ENCODE measurements at regions not wholly inside any gene's neighbourhood (a gene's known extent, or its start where the extent isn't known, plus 50 kb on each side); places are given as distances from the start of the nearest gene placed in this dataset.

DNA sequence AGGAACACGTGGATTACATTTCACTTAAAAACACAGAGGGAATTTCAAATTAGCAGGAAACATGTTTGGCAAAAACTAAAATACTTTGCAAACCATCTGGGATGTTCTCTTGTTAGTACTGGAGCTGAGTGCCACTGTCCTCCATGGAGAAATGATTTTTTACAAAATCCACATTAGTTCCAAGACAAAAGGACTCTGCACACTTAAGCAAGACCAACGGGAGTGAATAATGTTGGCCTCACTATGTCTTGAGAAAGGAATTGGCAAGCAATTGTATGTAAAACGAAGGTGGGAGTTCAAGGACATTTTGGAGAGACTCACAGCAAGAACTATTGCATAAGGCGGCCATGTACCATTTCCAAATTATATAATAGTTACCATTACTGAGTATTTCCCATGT, 547.5 kb downstream of the EBF1 start:
- no peak for DNase-seq

DNA sequence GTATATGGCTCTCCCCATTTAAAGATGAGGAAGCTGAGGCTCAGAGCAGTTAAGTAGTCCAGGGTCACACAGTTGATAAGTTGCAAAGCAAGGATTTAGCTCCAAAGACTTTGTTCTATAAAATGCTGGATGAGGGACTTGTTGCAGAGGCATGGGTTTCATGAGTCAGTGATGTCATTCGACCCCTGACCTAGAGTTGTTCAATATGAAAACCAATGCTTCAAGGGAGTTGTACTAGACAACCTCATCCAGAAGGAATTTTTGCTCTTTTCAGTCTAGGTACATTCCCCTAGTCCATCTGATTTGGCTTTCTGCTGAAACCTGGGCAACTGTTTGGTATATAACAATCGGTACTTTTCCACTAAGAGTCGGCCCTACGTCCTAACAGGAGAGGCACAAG, 550.4 kb downstream of the EBF1 start:
- no peak for DNase-seq

DNA sequence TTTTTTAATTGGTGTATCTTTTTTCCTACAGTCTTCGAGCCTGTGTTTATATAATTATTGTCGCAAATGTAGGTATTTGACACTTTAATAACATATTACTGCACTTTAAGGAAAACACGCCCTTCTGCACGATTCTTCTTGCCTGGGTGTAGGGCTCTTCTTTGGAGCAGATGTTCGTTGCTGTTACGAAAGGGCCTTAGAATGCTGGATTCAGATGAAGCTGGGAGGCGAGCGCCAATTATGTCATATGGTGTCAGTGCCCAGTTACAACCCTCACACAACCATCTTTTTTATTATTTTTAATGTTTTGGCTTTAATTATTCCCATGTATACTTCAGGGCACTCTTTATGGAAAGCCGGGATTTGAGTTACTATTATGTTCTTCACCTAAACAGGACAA, 553.0 kb downstream of the EBF1 start:
- DNase-seq = no peak

- DNase-seq = no peak
Measured at GRCh38 chr5:158545949-158546530, 553.7 kb downstream of the EBF1 start.

GRCh38 chr5:158544388-158545339, 555.1 kb downstream of the EBF1 start:
- no peak for DNase-seq

DNA sequence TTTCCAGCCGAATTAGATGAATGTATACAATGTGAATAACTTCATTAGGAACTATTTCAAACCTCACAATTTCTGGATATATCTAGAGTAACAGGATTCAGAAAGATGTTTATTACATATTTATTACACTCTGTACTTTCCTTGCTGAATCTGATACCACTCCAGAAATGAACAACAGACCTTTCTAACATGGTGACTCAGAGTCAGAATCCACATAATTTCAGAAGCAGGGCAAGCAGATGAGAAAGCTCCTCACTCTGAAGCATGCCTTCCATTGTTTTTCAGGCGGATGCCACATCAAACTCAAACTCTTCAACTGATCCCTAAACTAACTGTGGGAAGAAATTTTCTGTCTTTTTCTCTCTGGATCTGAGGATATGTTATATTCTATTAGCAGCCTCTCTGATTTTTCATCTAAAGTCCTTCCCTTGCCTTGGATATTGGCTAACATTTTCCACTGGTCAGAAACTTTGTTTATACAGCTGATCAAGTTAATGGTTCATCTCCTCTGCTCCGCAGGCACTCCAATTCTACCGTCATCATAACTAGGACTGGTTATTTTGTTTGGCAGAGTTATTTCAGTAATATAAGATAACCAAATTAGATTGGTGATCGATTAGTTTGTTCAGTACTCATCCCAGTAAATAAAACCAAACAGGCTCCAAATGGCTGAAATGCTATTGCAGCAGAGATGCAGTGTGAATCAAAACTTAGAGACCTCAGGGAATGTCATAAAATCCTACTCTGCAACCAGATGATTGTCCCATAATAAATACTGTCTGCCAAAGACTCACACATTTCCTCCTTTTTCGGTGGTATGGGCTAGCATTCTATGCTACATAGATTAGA, 556.0 kb downstream of the EBF1 start:
- no peak for DNase-seq

- no peak for DNase-seq
Measured at GRCh38 chr5:158541536-158542297, 558.0 kb downstream of the EBF1 start.

DNA sequence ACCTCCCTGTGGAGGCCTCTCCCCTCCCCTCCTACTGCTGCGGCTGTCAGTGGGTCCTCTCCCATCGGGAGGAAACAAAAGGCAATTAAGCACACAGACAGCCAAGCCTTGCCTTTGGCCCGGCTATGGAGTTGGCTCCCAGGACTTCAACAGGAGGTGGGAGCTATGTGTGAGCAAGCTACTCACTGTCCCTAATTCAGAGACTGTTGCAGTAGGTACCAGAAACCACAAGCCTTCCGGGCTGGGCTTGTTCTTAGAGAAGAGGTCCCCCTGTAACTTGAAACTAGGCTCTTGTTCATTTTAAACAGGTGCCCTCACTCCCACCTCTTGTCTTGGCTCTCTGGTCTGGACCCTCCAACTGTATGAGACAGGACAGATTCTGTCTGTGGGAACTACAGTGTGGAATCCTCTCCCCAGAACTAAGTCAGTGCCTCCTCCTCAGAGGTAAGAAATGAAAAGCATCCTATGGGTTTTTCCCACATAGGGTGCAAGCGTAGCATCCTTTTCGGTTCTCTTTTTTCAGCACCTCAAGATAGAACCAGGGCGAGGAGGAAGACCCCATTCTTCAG, 561.1 kb downstream of the EBF1 start:
- DNase-seq = no peak

- DNase-seq = no peak
Measured at GRCh38 chr5:158537366-158537765, 562.4 kb downstream of the EBF1 start.

DNA sequence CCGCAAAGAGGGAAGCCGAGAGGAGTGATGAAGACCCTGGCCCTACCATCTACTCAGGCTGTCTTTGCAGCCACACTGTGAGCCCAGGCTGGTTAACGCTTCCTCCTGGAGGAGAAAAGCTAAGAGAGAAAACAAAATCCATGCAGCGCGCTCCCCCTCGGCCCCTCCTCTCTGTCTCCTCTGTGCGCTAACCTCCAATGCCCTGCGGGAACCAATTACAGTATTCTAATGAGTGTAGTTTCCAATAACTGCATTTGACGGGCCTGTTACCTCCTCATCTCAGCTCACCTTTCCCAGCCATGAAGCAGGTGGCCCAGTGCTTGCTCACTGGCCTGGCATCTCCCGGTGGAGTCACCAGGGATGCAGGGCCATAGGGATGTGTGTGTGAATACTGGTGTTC, 565.5 kb downstream of the EBF1 start:
- no peak for DNase-seq

DNA sequence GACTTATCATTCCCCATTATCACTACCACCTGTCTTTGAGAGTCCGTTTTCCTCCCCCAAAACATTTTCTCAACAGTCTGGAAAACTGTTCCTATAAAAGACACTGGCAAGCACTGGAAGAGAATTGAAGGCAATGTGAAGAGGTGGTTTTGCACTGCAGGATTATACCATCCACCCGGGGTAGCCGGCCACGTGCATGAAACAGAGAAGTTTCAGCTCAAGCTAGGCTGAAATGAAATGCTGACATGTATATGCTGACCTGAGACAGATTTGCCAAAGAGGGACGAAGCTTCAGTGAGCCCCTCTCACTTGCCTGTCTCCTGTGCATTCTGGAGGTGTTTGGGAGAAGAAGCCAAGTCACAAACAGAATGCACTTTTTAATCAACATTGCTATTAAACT, 567.0 kb downstream of the EBF1 start:
- no peak for DNase-seq

GRCh38 chr5:158531860-158532259, 567.9 kb downstream of the EBF1 start:
- DNase-seq = no peak

DNA sequence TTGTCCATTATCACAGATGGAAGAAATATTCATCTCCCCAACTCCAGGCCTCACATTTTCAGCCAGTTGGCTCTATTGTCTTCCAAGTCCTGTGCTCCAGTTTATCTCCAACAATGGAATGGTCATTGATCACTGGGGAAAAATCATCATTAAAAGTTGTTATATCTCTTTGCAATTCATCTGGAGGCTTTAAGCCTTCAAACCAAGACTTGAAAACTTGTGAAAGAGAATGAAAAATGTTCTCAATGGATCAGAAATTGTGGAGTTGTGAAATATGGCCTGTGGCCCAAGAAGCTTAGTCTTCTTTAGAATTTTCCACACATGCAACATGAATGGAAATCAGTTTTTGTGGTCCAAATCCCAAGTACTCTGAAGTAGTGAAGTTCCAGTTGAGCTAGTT, 569.6 kb downstream of the EBF1 start:
- DNase-seq = no peak

DNA sequence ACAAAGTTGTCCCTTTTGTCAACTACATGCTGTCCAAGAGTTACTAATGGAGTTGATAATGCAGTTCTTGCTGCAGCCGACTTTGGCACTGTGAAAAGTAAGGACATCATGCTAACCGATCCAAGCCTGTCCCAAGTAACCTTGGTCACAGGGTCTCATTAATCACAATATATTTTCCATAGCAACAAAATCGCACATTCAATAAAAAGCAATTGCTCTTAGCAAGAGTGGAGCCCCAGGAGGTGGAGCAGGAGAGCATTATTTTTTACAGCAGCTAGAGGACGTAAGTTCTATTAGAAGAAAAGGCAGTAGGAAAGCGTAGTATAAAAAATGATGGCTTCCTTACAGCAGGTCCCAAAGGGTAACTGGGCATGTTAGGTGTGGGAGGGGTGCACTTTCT, 570.3 kb downstream of the EBF1 start:
- DNase-seq = no peak

DNA sequence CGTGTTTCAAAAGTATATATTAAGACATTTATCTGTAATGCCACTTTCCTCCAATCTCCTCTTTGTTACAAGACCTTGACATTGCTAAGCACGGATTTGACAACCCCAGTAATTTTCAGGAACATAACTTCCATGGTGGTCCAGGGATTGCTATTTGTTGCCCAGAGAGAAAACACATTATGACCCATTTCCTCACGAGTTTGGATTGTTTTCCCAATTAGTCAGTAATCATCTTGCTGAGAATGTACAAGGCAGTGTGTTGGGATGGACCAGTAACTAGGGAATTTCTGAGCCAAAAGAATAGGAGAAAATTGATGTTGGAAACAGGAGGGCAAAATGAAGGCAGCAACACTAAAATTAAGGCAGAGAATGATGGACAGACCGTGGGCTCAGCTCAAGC, 574.1 kb downstream of the EBF1 start:
- DNase-seq = no peak

DNA sequence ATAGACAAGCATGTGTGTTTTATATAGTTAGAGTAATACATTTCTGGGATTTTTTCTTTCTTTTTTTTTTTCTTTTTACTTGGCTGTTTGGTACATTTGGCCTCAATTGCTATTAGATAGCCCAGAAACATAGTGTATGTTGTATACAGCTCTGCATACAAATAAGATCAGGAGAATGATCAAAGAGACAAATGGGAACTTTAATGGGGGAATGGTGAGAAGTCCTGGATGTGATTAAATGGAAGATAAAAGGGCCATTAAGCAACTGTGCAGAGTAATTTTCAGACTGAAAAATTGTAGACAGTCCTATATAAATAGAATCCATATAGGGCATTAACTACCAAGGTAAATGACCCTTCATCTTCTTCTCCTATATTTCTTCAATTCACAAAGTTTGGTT, 575.6 kb downstream of the EBF1 start:
- DNase-seq = no peak

DNA sequence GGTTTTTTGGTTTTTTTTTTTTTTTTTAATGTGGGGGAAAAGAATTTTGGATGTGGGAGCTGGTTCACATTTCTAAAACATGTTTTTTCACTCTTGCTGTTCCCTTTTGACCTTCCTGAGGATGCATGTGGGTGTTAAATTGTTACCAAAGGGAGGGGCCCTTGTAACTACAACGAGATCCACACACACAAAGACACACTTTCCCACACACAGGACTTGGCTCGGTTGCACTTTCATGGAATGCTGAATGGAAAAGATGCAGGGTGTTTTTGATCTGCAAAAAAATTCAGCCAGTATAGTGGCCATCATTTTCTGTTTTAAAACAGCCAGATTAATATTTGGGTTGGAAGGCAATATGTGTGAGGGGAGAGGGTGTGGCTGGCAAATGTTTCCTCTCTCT, 576.9 kb downstream of the EBF1 start:
- no peak for DNase-seq

DNA sequence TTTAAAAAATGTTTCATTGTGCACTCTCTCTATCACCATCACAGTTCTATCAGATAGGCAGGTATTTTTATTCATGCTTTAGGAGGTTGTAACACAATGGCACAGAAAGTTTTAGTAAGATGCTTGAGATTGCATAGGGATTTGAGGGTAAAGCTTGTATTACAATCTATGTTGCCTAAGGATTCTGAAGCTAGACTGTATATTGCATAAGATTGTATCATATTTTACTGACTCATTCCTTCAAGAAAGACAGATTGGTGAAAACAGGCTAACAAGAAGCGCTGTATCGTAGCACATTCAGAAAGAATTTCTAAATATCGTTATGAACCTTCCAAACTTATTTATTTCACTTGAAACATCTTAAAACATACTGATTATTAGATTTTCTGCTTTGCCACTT, 577.7 kb downstream of the EBF1 start:
- no peak for DNase-seq

DNA sequence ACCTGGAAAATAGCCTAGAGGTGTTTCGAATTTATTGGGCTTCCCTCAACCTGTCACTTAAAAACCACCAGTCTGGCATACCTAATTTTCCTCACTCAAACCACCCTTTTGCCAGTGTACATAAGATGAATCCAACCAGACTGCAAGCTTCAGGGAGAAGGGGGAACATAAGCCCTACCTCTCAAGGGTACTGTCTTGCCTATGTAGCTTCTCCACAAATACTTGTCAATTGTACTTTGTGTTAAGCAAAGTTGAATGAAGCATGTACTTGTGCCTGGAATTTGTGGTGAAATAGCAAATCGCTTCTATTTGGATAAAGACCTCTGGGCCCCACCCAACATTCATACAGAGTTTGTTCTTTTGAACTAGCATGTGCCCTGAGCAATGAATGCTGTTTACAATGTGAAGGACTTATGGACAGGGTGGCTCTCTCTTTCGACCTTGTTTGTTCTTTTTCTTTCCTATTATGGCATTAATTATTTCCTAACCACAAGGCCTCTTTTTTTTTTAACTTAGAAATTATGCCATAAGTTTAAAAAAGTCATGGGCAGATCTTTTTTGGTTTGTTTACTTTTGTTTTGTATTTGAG, 580.2 kb downstream of the EBF1 start:
- no peak for DNase-seq

DNA sequence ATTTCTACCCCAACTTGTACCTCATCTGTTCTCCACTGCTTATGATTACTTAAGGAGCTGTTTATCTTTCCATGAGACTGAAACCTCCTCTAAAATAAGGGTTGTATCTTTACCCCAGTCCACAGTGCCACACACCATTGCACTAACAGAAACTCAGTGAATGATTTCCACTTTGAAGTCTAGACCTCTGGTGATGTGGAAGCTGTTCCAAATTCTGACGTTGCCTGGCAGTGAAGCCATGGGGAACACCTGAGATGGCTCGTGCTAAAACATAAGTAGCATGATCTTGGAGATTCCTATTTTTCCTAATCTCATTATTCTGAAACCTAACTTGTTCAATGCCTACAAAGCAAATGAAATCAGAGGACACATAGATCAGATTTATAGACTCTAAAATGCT, 583.2 kb downstream of the EBF1 start:
- DNase-seq = no peak

- no peak for DNase-seq
Measured at GRCh38 chr5:158514986-158515359, 584.7 kb downstream of the EBF1 start.

DNA sequence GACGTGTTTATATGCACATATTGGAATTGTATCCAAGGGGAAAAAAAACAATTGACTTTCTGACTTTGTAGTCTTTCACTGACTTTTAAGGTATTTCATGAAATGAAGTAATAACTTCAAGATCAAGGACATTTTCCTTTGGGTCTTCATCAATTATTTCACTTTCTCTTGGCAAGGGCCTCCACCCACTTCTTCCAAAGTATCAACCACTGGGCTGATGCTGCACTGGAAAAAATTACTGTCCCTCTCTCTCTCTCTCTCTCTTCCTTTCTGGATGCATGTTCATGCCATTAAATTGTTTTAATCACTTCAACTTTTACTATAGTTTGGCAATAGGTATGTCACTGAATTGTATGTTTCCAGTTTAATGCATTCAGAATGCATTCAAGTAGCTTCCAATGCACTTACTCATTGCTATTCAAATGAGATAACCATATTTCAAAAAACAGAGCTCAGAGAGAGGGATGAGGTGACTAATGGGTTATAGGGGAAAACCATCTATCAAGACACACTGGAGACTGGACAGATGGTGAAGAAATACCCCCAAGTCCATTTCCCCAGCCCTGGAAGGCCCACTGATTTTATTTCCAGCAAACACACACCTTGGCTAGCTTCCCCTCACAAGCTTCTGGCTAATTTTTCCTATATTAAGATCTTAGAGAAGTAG, 585.3 kb downstream of the EBF1 start:
- no peak for DNase-seq
